Caco-2 (cell line): ENCODE measurements at regions not wholly inside any gene's neighbourhood (a gene's known extent, or its start where the extent isn't known, plus 50 kb on each side); places are given as distances from the start of the nearest gene placed in this dataset.

Experiments
- BruUV-seq: library from RNA; stranded (reverse); fragments of 400-500 nt; replicated peaks from 2 replicates; lab custom pipeline; 2021; lab: Mats Ljungman, UMichigan
- CTCF ChIA-PET: fragments of 300-600 bp; sonication (Branson Sonifier 250); formaldehyde crosslinking; loops from one replicate; lab custom pipeline; 2022; ENCODE audit warnings: antibody characterized with exemption; lab: Charles Lee
- POLR2A ChIA-PET: fragments of 300-600 bp; sonication (Branson Sonifier 250); formaldehyde crosslinking; loops from one replicate; lab custom pipeline; 2022; ENCODE audit warnings: antibody characterized with exemption; lab: Charles Lee
- DNase-seq, 2 experiments: peaks; one replicate each; pipeline versions ENCODE4 v3.0.0 to v3.0.0-alpha.2; 2020 to 2022
- H3K27me3 ChIP-seq: replicated peaks from 2 replicates; pipeline ENCODE4 v1.6.0; 2011; ENCODE audit warnings: low read length; ENCODE audit not compliant: control insufficient read depth, insufficient read depth
- H3K36me3 ChIP-seq: 2 replicates; pipeline ENCODE4 v1.5.1; 2011; ENCODE audit warnings: low read length; ENCODE audit not compliant: control insufficient read depth, insufficient read depth
- H3K4me1 ChIP-seq: fragments of 250-450 bp; sonication (Bioruptor Pico); 2 replicates; pipeline ENCODE4 v1.5.1; 2020; ENCODE audit warnings: mild to moderate bottlenecking
- H3K4me3 ChIP-seq: 2 replicates; pipeline ENCODE4 v1.5.1; 2011; ENCODE audit warnings: low read depth, mild to moderate bottlenecking, control low read depth, low read length
- H3K9me3 ChIP-seq: fragments of 250-450 bp; sonication (Bioruptor Pico); 2 replicates; pipeline ENCODE4 v1.5.1; 2020; ENCODE audit warnings: mild to moderate bottlenecking, moderate library complexity
- H3K27ac Mint-ChIP-seq: one replicate; pipeline ENCODE4 v1.8.0; 2022; ENCODE audit warnings: mixed read lengths; ENCODE audit not compliant: unreplicated experiment
- H3K27me3 Mint-ChIP-seq: one replicate; pipeline ENCODE4 v1.8.0; 2022; ENCODE audit warnings: mixed read lengths; ENCODE audit not compliant: insufficient read depth, unreplicated experiment
- H3K36me3 Mint-ChIP-seq: one replicate; pipeline ENCODE4 v1.8.0; 2022; ENCODE audit warnings: mild to moderate bottlenecking, mixed read lengths; ENCODE audit not compliant: insufficient read depth, unreplicated experiment
- H3K4me1 Mint-ChIP-seq: one replicate; pipeline ENCODE4 v1.8.0; 2022; ENCODE audit warnings: low read depth, mixed read lengths; ENCODE audit not compliant: unreplicated experiment
- H3K4me3 Mint-ChIP-seq: one replicate; pipeline ENCODE4 v1.8.0; 2022; ENCODE audit warnings: mild to moderate bottlenecking, moderate library complexity, mixed read lengths; ENCODE audit not compliant: unreplicated experiment
- H3K9me3 Mint-ChIP-seq: one replicate; pipeline ENCODE4 v1.8.0; 2022; ENCODE audit warnings: mixed read lengths; ENCODE audit not compliant: unreplicated experiment
- intact Hi-C: fragments of 100-400 bp; cut with micrococcal nuclease; formaldehyde crosslinking; loops from one replicate; pipeline ENCODE4 v1.10.0; 2022; ENCODE audit not compliant: unreplicated experiment
- TF ChIP-seq, protein P1 (sequence below), 2 experiments: fragments of 200-600 bp in 1 of 2; IDR thresholded peaks; 1 replicate in 1 of 2; 2 replicates in 1 of 2; pipeline versions ENCODE4 v1.5.1 to v1.8.0; 2011 to 2022; ENCODE audit warnings: antibody characterized with exemption in 1 of 2, control low read depth in 1 of 2, inconsistent platforms in 1 of 2, low read depth in 1 of 2, low read length in 1 of 2, mild to moderate bottlenecking in 1 of 2, moderate library complexity in 1 of 2; ENCODE audit not compliant: insufficient read depth in 1 of 2, severe bottlenecking in 1 of 2, unreplicated experiment in 1 of 2

DNA sequence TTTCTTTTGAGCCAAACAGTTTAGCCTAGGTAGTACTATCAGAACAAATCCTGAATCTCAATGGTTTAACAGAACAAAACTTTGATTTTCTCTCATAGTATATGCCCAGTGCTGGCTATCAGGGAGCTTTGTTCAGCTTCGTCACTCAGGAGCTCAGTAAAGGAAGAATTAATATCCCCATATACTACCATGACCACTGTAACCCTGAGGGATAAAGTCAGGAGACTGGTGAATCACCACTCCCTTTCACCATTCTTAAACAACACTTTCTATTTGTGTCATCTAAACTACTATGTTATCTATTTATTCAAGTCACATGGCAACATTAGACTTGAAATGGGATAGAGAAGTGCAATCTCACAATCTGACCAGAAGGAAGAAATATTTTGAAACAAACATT, 522.6 kb upstream of the COX7C start:
- no peak overlapping the region for H3K27ac Mint-ChIP-seq
- CTCF ChIA-PET: no interaction called here
- intact Hi-C loops: no loop called here
- Histone ChIP-seq H3K27me3 (no peaks in the 10 kb centered on the region), H3K4me1 (no peaks in the 10 kb centered on the region), H3K4me3 (no peak overlapping the region), H3K9me3 (no peaks in the 10 kb centered on the region), H3K36me3 (no peaks in the 10 kb centered on the region)
- no TSS peak for BruUV-seq
- H3K27me3 Mint-ChIP-seq: no peaks in the 10 kb centered on the region
- DNase-seq: no peak
- no peaks in the 10 kb centered on the region for H3K36me3 Mint-ChIP-seq
- POLR2A ChIA-PET: no interaction called here
- TF ChIP-seq, protein P1, sequence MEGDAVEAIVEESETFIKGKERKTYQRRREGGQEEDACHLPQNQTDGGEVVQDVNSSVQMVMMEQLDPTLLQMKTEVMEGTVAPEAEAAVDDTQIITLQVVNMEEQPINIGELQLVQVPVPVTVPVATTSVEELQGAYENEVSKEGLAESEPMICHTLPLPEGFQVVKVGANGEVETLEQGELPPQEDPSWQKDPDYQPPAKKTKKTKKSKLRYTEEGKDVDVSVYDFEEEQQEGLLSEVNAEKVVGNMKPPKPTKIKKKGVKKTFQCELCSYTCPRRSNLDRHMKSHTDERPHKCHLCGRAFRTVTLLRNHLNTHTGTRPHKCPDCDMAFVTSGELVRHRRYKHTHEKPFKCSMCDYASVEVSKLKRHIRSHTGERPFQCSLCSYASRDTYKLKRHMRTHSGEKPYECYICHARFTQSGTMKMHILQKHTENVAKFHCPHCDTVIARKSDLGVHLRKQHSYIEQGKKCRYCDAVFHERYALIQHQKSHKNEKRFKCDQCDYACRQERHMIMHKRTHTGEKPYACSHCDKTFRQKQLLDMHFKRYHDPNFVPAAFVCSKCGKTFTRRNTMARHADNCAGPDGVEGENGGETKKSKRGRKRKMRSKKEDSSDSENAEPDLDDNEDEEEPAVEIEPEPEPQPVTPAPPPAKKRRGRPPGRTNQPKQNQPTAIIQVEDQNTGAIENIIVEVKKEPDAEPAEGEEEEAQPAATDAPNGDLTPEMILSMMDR (IDR thresholded peaks at IDR 0.05; ENCODE audit: insufficient read depth in 1 of 2, low read depth in 1 of 2, low read length in 1 of 2, severe bottlenecking in 1 of 2, unreplicated experiment in 1 of 2): no peak
- no peaks in the 10 kb centered on the region for H3K9me3 Mint-ChIP-seq
- no peak overlapping the region for H3K4me3 Mint-ChIP-seq
- no peaks in the 10 kb centered on the region for H3K4me1 Mint-ChIP-seq

DNA sequence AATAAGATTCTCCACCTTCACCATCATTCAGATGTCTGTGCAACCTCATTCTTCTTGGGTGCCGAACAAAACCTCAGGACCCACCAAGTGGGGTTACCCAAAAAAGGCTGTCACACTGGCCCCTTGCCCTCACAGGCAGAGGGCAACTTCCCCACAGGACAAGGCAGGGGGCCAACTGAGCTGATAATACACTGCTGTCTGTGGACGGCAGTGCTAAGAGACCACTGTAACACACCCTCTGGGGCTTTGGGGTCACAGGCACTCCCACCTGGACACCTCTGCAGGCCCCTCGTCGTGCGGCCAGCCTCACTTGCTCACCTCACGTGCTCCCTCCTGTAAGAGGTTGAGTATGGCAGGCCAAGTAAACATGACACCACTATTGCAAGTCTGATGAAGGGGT, 515.8 kb upstream of the COX7C start:
- no TSS peak for BruUV-seq
- TF ChIP-seq, protein P1 (IDR thresholded peaks at IDR 0.05; ENCODE audit: insufficient read depth in 1 of 2, low read depth in 1 of 2, low read length in 1 of 2, severe bottlenecking in 1 of 2, unreplicated experiment in 1 of 2): no peak
- Histone ChIP-seq H3K4me3 (no peak overlapping the region), H3K36me3 (no peaks in the 10 kb centered on the region), H3K9me3 (no peaks in the 10 kb centered on the region; the same call in 1 of the 2 replicates), H3K27me3 (no peaks in the 10 kb centered on the region; the same call in 1 of the 2 replicates), H3K4me1 (no peaks in the 10 kb centered on the region)
- ChIA-PET CTCF (no interaction called here), POLR2A (no interaction called here)
- H3K36me3 Mint-ChIP-seq: no peaks in the 10 kb centered on the region
- no peak for DNase-seq
- H3K4me1 Mint-ChIP-seq: no peaks in the 10 kb centered on the region
- no peak overlapping the region for H3K4me3 Mint-ChIP-seq
- no peak overlapping the region for H3K27ac Mint-ChIP-seq
- H3K27me3 Mint-ChIP-seq: peaks cover 4% of the 10 kb centered on the region
- intact Hi-C loops: no loop called here
- H3K9me3 Mint-ChIP-seq: no peaks in the 10 kb centered on the region

- no TSS peak for BruUV-seq
- H3K9me3 Mint-ChIP-seq: no peaks in the 10 kb centered on the region
Measured at GRCh38 chr5:86108825-86109224, 508.9 kb upstream of the COX7C start.

More at GRCh38 chr5:86108825-86109224, 508.9 kb upstream of the COX7C start:
- Mint-ChIP-seq H3K27me3 (no peaks in the 10 kb centered on the region), H3K4me3 (no peak overlapping the region), H3K36me3 (no peaks in the 10 kb centered on the region), H3K4me1 (no peaks in the 10 kb centered on the region), H3K27ac (no peak overlapping the region)
- POLR2A ChIA-PET: no interaction called here
- H3K36me3 ChIP-seq: no peaks in the 10 kb centered on the region
- DNase-seq: no peak
- H3K9me3 ChIP-seq: no peaks in the 10 kb centered on the region; the same call in 1 of the 2 replicates
- TF ChIP-seq, protein P1 (IDR thresholded peaks at IDR 0.05; ENCODE audit: insufficient read depth in 1 of 2, low read depth in 1 of 2, low read length in 1 of 2, severe bottlenecking in 1 of 2, unreplicated experiment in 1 of 2): no peak
- no peak overlapping the region for H3K4me3 ChIP-seq
- no peaks in the 10 kb centered on the region for H3K4me1 ChIP-seq
- H3K27me3 ChIP-seq: no peaks in the 10 kb centered on the region
- intact Hi-C loops: no loop called here
- CTCF ChIA-PET: no interaction called here
